Urothelium cell line (cell line): ENCODE measurements at regions not wholly inside any gene's neighbourhood (a gene's known extent, or its start where the extent isn't known, plus 50 kb on each side); places are given as distances from the start of the nearest gene placed in this dataset.
"Not testable (repeated sequence)": the region's sequence is repeated elsewhere in the genome, so short reads cannot be mapped to it uniquely, and the experiment has no call there.

Source experiments
- DNase-seq: peaks from one replicate; pipeline ENCODE4 v3.0.0; 2011; ENCODE audit warnings: low spot score, mixed read lengths
- FAIRE-seq: peaks from 2 replicates; lab custom pipeline; 2011; peaks lifted over from hg19 to GRCh38; lab: Jason Lieb, UNC

- DNase-seq (no peak), FAIRE-seq (no peak)
Measured at GRCh38 chr10:71015674-71016073, 127.3 kb upstream of the PCBD1 start.

GRCh38 chr10:71020061-71020460, 131.7 kb upstream of the PCBD1 start:
- DNase-seq, FAIRE-seq: not testable (repeated sequence)

GRCh38 chr10:71021402-71021801, 133.0 kb upstream of the PCBD1 start:
- DNase-seq (no peak), FAIRE-seq (no peak)

DNA sequence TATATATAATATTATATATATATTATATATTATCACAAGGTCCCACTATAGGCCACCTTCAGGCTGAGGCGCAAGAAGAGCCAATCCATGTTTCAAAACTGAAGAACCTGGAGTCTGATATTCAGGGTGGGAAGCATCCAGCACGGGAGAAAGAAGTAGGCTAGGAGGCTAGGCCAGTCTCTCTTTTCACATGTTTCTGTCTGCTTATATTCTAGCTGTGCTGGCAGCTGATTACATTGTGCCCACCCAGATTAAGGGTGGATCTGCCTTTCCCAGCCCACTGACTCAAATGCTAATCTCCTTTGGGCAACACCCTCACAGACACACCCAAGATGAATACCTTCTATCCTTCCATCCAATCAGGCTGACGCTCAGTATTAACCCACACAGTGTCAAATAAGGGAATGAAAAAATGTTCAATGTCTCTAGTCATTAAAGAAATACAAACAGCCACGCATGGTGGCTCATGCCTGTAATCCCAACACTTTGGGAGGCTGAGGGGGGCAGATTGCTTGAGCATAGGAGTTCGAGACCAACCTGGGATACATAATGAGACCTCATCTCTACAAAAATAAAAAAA, 135.4 kb upstream of the PCBD1 start:
- no peak for FAIRE-seq
- no peak for DNase-seq

DNA sequence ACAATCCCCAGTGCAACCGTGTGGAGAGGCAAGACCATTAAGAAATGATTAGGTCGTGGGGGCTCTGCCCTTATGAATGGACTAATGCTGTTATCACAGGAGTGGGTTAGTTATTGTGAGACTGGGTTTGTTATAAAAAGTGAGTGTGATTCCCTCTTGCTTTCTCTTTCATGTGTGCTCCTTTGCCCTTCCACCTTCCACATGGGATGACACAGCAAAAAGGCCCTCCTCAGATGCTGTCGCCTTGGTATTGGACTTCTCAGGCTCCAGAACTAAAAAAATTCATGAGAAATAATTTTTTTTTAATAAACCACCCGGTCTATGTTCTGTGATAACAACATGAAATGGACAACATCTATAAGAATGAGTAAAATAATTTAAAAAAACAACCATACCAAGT, 136.1 kb upstream of the PCBD1 start:
- FAIRE-seq (no peak), DNase-seq (no peak)

- no peak for FAIRE-seq
- DNase-seq: peak; percentile 75
Measured at GRCh38 chr10:71025535-71025934, 137.2 kb upstream of the PCBD1 start.

- FAIRE-seq: no peak
- DNase-seq: no peak
Measured at GRCh38 chr10:71028066-71028465, 139.7 kb upstream of the PCBD1 start.

GRCh38 chr10:71029411-71029892, 141.1 kb upstream of the PCBD1 start:
- peak; percentile 40 for FAIRE-seq

GRCh38 chr10:71029907-71030306, 141.5 kb upstream of the PCBD1 start:
- DNase-seq (no peak), FAIRE-seq (no peak)

More at GRCh38 chr10:71029411-71029892, 141.1 kb upstream of the PCBD1 start:
- no peak for DNase-seq

GRCh38 chr10:71031026-71031425, 142.7 kb upstream of the PCBD1 start:
- no peak for FAIRE-seq

GRCh38 chr10:71031603-71032002, 143.2 kb upstream of the PCBD1 start:
- FAIRE-seq (no peak), DNase-seq (no peak)

More at GRCh38 chr10:71031026-71031425, 142.7 kb upstream of the PCBD1 start:
- no peak for DNase-seq

DNA sequence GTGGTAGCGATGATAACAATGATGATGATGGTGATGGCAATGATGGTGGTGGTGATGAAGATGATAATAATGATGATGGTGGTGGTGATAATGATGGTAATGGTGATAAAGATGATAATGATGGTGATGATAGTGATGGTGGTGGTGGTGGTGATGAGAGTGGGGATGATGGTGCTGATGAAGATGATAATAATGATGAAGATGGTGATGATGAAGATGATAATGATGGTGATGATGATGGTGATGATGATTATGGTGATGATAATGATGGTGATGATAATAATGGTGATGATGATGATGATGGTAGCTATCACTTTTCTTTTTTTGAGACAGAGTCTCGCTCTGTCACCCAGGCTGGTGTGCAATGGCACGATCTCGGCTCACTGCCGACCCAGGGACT, 144.5 kb upstream of the PCBD1 start:
- DNase-seq (no peak), FAIRE-seq (peak; percentile 97)

GRCh38 chr10:71033396-71033980, 145.1 kb upstream of the PCBD1 start:
- FAIRE-seq (no peak), DNase-seq (no peak)

DNA sequence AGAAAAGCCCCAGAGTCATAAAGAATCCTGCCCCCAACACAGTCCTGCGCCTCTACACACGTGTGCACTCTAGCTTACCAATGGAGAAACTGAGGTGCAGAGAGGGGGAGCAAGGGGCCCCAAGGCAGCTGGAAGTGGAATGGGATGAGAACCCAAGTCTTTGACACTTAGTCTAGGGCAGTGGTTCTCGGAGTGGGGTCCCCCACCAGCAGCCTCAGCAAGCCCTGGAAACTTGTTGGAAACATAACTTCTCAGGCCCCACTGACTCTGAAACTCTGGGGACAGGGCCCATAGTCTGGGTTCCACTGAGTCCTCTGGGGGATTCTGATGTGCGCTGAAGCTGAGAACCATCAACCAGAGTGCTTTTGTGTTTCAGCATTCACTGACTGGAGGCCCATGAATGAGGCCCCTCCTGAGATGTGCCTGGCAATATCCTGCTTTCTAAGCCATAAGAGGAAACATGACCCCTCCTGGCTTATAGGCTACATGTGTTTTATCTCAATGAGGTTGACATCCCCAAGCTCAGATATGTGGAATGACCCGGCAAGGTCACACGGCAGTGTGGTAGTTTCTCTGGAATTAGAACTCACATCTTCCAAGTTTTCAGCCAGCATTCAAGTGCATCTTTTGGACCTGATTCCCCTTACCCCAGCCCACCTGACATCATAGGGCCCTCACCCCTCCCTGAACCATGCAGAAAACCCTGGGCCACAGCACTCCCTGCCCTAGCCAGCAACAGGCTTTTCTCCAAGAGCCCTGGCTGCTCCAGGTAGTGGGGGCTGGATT, 147.3 kb upstream of the PCBD1 start:
- DNase-seq (no peak), FAIRE-seq (no peak)

DNA sequence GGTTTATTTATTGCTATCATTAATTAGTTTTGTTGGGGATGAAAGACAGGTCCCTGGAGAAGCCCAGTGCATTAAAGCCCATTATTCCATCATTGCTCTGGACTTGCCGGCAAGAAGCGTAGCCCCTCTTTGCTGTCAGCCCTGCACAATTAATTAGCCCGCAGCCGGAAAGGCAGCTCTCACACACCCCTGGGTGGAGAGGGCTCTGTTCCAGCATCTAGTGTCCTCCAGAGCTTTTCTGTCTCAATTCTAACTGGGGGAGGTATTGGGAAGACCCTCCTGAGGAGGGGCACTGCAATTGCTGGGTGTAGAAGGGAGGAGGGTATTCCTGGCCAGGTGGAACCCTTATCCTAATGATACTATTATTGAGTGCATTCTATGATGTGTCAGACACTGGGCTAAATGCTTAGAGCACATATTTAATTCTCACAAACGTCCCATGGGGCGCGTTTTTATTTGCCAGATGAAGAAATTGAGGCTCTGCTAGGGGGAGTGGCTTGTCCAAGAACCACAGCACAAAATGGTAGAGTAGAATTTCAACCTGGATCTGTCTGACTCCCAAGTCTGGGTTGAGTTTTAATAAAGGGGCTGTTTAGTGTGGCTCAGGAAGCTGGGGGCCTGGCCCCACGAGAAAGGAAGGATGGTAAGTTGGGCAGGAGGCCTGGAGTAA, 148.1 kb upstream of the PCBD1 start:
- FAIRE-seq: no peak
- no peak for DNase-seq

GRCh38 chr10:71038091-71038633, 149.8 kb upstream of the PCBD1 start:
- no peak for FAIRE-seq
- no peak for DNase-seq

DNA sequence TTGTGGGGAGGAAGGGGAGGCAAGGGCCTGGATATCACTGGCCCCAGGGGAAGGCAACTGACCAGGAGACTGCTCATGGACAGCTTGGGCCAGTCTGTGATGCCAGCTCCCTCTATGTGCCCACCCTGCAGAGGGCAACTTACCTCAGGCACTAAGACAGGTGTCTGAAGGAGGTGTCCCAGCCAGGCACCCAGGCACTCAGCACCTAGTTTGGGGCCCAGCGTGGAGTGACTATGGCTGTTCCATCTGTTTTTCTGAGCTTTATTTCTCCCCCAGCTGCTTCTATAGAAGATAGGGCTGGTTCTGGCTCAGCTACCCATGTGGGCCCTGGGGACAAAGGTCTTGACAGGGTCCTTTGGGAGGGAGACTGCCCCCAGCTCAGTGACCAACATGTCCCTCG, 150.6 kb upstream of the PCBD1 start:
- DNase-seq (no peak), FAIRE-seq (no peak)

- FAIRE-seq: no peak
- DNase-seq: no peak
Measured at GRCh38 chr10:71039551-71039950, 151.2 kb upstream of the PCBD1 start.

DNA sequence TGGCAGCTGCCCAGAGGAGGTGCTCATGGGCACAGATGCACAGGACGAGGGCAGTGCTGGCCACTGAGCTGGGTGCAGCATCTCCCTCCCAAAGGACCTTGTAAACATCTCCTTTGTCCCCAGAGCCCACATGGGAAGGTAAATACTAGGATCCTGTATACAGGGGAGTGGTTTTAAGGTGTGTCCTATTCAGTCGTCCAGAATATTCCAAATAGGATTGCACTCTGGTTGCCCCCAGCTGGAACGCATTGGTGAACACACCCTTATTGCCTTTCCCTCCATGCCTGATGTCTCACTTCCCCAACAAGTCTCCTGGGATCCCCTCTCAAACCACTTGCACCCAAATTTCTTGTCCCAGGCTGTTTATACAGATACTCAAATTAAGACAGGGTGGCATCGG, 152.0 kb upstream of the PCBD1 start:
- FAIRE-seq (no peak), DNase-seq (no peak)

GRCh38 chr10:71040846-71041605, 152.7 kb upstream of the PCBD1 start:
- no peak for DNase-seq

More at GRCh38 chr10:71040846-71041605, 152.7 kb upstream of the PCBD1 start:
- FAIRE-seq: peak; percentile 86
